IMR-90 (cell line): ENCODE measurements at regions not wholly inside any gene's neighbourhood (a gene's known extent, or its start where the extent isn't known, plus 50 kb on each side); places are given as distances from the start of the nearest gene placed in this dataset.

ENCODE experiments used
- FOS ChIP-seq: fragments of 150-350 bp; IDR thresholded peaks from 2 replicates; pipeline ENCODE4 v1.6.1; 2016; ENCODE audit warnings: low read depth, low read length
- MAFK ChIP-seq: IDR thresholded peaks from 2 replicates; pipeline ENCODE4 v1.6.1; 2012; ENCODE audit warnings: low read depth, low read length, improper control_type of control experiment
- MAZ ChIP-seq: IDR thresholded peaks from 2 replicates; pipeline ENCODE4 v1.6.1; 2012; ENCODE audit warnings: low read depth, mild to moderate bottlenecking, low read length, improper control_type of control experiment, moderate library complexity, borderline replicate concordance
- POLR2A ChIP-seq: IDR thresholded peaks from 2 replicates; pipeline ENCODE4 v1.6.1; 2012; ENCODE audit warnings: mild to moderate bottlenecking, low read depth, low read length
- RFX5 ChIP-seq: IDR thresholded peaks from 2 replicates; pipeline ENCODE4 v1.8.0; 2012; ENCODE audit warnings: low read depth, mild to moderate bottlenecking, low read length, moderate library complexity
- SMC3 ChIP-seq: fragments of 150-350 bp; IDR thresholded peaks from 2 replicates; pipeline ENCODE4 v1.6.1; 2016; ENCODE audit warnings: low read depth, mild to moderate bottlenecking, antibody characterized with exemption, low read length, moderate library complexity
- TF ChIP-seq, protein P1 (sequence below): conservative IDR thresholded peaks from 2 replicates; pipeline ENCODE4 v1.5.1; 2012; ENCODE audit warnings: mild to moderate bottlenecking, low read depth, low read length, improper control_type of control experiment

DNA sequence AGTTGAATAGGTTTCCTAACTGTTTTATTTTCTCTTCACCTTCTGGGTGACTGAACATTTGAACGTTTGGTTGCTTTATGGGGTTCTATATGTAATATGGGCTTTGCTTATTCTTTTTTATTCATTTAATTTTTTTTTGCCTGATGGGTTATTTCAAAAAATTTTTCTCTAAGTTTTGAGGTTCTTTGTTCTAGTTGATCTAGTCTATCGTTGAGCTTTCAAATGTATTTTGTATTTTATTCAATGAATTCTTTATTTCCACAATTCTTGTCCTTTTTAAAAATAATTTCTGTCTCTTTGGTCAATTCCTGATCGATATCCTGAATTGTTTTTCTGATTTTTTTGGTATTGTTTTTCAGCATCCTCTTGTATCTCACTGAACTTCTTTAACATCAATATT is 239.5 kb upstream of the PCDH9 start:
- TF ChIP-seq, protein P1, sequence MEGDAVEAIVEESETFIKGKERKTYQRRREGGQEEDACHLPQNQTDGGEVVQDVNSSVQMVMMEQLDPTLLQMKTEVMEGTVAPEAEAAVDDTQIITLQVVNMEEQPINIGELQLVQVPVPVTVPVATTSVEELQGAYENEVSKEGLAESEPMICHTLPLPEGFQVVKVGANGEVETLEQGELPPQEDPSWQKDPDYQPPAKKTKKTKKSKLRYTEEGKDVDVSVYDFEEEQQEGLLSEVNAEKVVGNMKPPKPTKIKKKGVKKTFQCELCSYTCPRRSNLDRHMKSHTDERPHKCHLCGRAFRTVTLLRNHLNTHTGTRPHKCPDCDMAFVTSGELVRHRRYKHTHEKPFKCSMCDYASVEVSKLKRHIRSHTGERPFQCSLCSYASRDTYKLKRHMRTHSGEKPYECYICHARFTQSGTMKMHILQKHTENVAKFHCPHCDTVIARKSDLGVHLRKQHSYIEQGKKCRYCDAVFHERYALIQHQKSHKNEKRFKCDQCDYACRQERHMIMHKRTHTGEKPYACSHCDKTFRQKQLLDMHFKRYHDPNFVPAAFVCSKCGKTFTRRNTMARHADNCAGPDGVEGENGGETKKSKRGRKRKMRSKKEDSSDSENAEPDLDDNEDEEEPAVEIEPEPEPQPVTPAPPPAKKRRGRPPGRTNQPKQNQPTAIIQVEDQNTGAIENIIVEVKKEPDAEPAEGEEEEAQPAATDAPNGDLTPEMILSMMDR, result no peak
- TF ChIP-seq POLR2A (no peak), SMC3 (no peak), RFX5 (no peak), MAFK (no peak), MAZ (no peak), FOS (no peak)
